ENCODE measurements at regions not wholly inside any gene's neighbourhood (a gene's known extent, or its start where the extent isn't known, plus 50 kb on each side); places are given as distances from the start of the nearest gene placed in this dataset.

GRCh38 chr9:81320909-81321482 is 368.4 kb downstream of the TLE1 start:
- FAIRE-seq (no peak), ATAC-seq (peak in 1 of 4 donors; percentile 35), DNase-seq (no peak)
- no peaks in the 10 kb centered on the region for H3K36me3 ChIP-seq
- no peak overlapping the region for H3K4me3 ChIP-seq
- intact Hi-C loops (cut with DNase I) = loop anchor here in 1 of 3 donors (10.0 kb wide), 1 partner anchor 56 kb away; no protein-coding TSS in a partner anchor
- no peak overlapping the region for H3K27ac ChIP-seq
- H3K27me3 ChIP-seq = no peaks in the 10 kb centered on the region
- no peaks in the 10 kb centered on the region for H3K4me1 ChIP-seq
- TF ChIP-seq CTCF (IDR thresholded peaks at IDR 0.05) = no peak
- 37 to 39% methylated on average over 4 of the region's 4 CpGs for WGBS, 2 donors
- peaks cover 0 to 4% (median 0%) of the 10 kb centered on the region in 4 donors for H3K9me3 ChIP-seq

- intact Hi-C loops (cut with DNase I) = no loop called here
- 57 to 72% methylated on average over 3 of the region's 3 CpGs for whole genome bisulfite sequencing, 2 donors
- no peak for TF ChIP-seq CTCF (IDR thresholded peaks at IDR 0.05)
Measured at GRCh38 chr9:81318571-81318970, 370.8 kb downstream of the TLE1 start.

GRCh38 chr9:81317939-81318338 is 371.4 kb downstream of the TLE1 start:
- 72 to 78% methylated on average over 7 of the region's 7 CpGs for WGBS, 2 donors
- no peak for ATAC-seq
- no peak overlapping the region for H3K27ac ChIP-seq

More at GRCh38 chr9:81318571-81318970, 370.8 kb downstream of the TLE1 start:
- Histone ChIP-seq H3K9me3 (no peaks in the 10 kb centered on the region), H3K27ac (no peak overlapping the region), H3K4me1 (no peaks in the 10 kb centered on the region), H3K4me3 (no peak overlapping the region), H3K36me3 (no peaks in the 10 kb centered on the region), H3K27me3 (no peaks in the 10 kb centered on the region)
- DNase-seq (no peak), FAIRE-seq (no peak), ATAC-seq (peak in 1 of 4 donors; percentile 36)

GRCh38 chr9:81317223-81317622 is 372.1 kb downstream of the TLE1 start:
- intact Hi-C loops (cut with DNase I) = no loop called here
- WGBS, 2 donors = 74 to 78% methylated on average over 1 of the region's 1 CpG
- no peak overlapping the region for H3K4me3 ChIP-seq
- no peaks in the 10 kb centered on the region for H3K36me3 ChIP-seq
- DNase-seq = no peak
- ATAC-seq = no peak
- no peaks in the 10 kb centered on the region for H3K27me3 ChIP-seq
- H3K9me3 ChIP-seq = no peaks in the 10 kb centered on the region
- H3K27ac ChIP-seq = no peak overlapping the region
- no peak for TF ChIP-seq CTCF (IDR thresholded peaks at IDR 0.05)
- no peak for FAIRE-seq
- H3K4me1 ChIP-seq = no peaks in the 10 kb centered on the region

More at GRCh38 chr9:81317939-81318338, 371.4 kb downstream of the TLE1 start:
- H3K9me3 ChIP-seq = no peaks in the 10 kb centered on the region
- FAIRE-seq (no peak), DNase-seq (no peak)
- intact Hi-C loops (cut with DNase I) = no loop called here
- H3K36me3 ChIP-seq = no peaks in the 10 kb centered on the region
- H3K4me3 ChIP-seq = no peak overlapping the region
- H3K27me3 ChIP-seq = no peaks in the 10 kb centered on the region
- no peak for TF ChIP-seq CTCF (IDR thresholded peaks at IDR 0.05)
- H3K4me1 ChIP-seq = no peaks in the 10 kb centered on the region

GRCh38 chr9:81314490-81314889 is 374.9 kb downstream of the TLE1 start:
- WGBS, 2 donors = 43 to 59% methylated on average over 3 of the region's 3 CpGs
- Histone ChIP-seq H3K36me3 (no peaks in the 10 kb centered on the region), H3K4me1 (no peaks in the 10 kb centered on the region), H3K27ac (no peak overlapping the region), H3K9me3 (no peaks in the 10 kb centered on the region), H3K27me3 (no peaks in the 10 kb centered on the region), H3K4me3 (no peak overlapping the region)
- DNase-seq (no peak), ATAC-seq (peak in 3 of 4 donors; percentile 24 to 70 (median 53)), FAIRE-seq (no peak)
- no peak for TF ChIP-seq CTCF (IDR thresholded peaks at IDR 0.05)
- intact Hi-C loops (cut with DNase I) = no loop called here

All from pancreas (tissue), 10 donors.